Karpas-422 (cell line): ENCODE measurements at regions not wholly inside any gene's neighbourhood (a gene's known extent, or its start where the extent isn't known, plus 50 kb on each side); places are given as distances from the start of the nearest gene placed in this dataset.

Experiments
- DNase-seq: peaks from one replicate; pipeline ENCODE4 v3.0.0-alpha.2; 2015
- H2AFZ ChIP-seq: fragments of 200-600 bp; sonication (generic); 2 replicates; pipeline ENCODE4 v1.6.1; 2014; ENCODE audit warnings: antibody characterized with exemption, low read length, mixed read lengths
- H3K27ac ChIP-seq: fragments of 200-600 bp; sonication (generic); 2 replicates; pipeline ENCODE4 v1.5.1; 2014; ENCODE audit warnings: mild to moderate bottlenecking, low read length, moderate library complexity
- H3K27me3 ChIP-seq: fragments of 200-600 bp; sonication (generic); 2 replicates; pipeline ENCODE4 v1.6.1; 2014; ENCODE audit warnings: low read length, mixed read lengths
- H3K36me3 ChIP-seq: fragments of 200-600 bp; sonication (generic); 2 replicates; pipeline ENCODE4 v1.6.1; 2014; ENCODE audit warnings: low read length, mixed read lengths; ENCODE audit not compliant: insufficient read depth
- H3K4me1 ChIP-seq: fragments of 200-600 bp; sonication (generic); 2 replicates; pipeline ENCODE4 v1.6.1; 2014; ENCODE audit warnings: mild to moderate bottlenecking, low read length, mixed read lengths
- H3K4me2 ChIP-seq: fragments of 200-600 bp; sonication (generic); 2 replicates; pipeline ENCODE4 v1.6.1; 2014; ENCODE audit warnings: low read length, low read depth, mild to moderate bottlenecking; ENCODE audit not compliant: poor library complexity, severe bottlenecking
- H3K4me3 ChIP-seq: fragments of 200-600 bp; sonication (generic); 2 replicates; pipeline ENCODE4 v1.5.1; 2014; ENCODE audit warnings: mild to moderate bottlenecking, antibody characterized with exemption, low read length, mixed read lengths
- H3K79me2 ChIP-seq: fragments of 200-600 bp; sonication (generic); 2 replicates; pipeline ENCODE4 v1.6.1; 2014; ENCODE audit warnings: mild to moderate bottlenecking, low read length, mixed read lengths
- H3K9ac ChIP-seq: fragments of 200-600 bp; sonication (generic); 2 replicates; pipeline ENCODE4 v1.6.0; 2014; ENCODE audit warnings: low read length
- H3K9me2 ChIP-seq: fragments of 200-600 bp; sonication (generic), shearing (Covaris generic); replicated peaks from 2 replicates; pipeline ENCODE4 v1.6.0; 2014; ENCODE audit warnings: mild to moderate bottlenecking, low read length, moderate library complexity; ENCODE audit not compliant: insufficient read depth
- H3K9me3 ChIP-seq: fragments of 300-700, 200-600 bp; sonication (generic); 2 replicates; pipeline ENCODE4 v1.6.1; 2014; ENCODE audit warnings: low read length, mixed read lengths
- H4K20me1 ChIP-seq: fragments of 200-600 bp; sonication (generic); 2 replicates; pipeline ENCODE4 v1.6.1; 2014; ENCODE audit warnings: mild to moderate bottlenecking, antibody characterized with exemption, low read length, low read depth; ENCODE audit not compliant: insufficient read depth

DNA sequence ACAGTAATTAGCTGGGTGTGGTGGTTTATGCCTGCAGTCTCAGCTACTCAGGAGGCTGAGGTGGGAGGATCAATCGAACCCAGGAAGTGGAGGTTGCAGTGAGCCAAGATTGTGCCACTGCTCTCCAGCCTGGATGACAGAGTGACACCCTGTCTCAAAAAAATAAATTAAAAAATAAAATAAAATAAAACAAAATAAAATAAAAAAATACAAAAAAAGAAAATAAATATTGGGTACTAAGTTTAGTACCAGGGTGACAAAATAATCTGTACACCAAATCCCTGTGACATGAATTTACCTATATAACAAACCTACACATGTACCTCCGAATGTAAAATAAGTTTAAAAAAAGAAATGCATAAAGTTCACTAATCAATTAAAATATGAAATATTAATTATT is 666.0 kb upstream of the CDH18 start:
- Histone ChIP-seq H3K9me2 (no peaks in the 10 kb centered on the region), H3K9ac (no peak overlapping the region), H2AFZ (no peak overlapping the region), H3K4me1 (no peaks in the 10 kb centered on the region), H3K27me3 (no peaks in the 10 kb centered on the region), H3K27ac (no peak overlapping the region), H4K20me1 (no peaks in the 10 kb centered on the region), H3K4me2 (no peak overlapping the region), H3K9me3 (peaks cover 21% of the 10 kb centered on the region; the same call in 1 of the 2 replicates), H3K79me2 (no peaks in the 10 kb centered on the region), H3K4me3 (no peak overlapping the region), H3K36me3 (no peaks in the 10 kb centered on the region)
- DNase-seq, result no peak

DNA sequence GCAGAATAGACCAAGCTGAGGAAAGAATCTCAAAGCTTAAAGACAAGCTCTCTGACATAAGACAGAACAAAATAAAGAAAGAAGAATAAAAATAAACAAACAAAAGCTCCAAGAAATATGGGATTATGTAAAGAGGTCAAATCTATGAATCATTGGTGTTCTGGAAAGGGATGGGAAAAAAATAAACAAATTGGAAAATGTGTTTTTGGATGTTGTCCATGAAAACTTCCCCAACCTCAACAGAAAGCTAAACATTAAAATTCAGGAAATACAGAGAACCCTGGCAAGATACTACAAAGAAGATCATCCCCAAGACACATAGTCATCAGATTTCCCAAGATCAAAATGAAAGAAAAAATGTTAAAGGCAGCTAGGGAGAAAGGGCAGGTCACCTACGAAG is 662.0 kb upstream of the CDH18 start:
- peaks cover 20% of the 10 kb centered on the region for H3K9me3 ChIP-seq
- H3K9ac ChIP-seq, result no peak overlapping the region
- no peaks in the 10 kb centered on the region for H3K79me2 ChIP-seq
- no peaks in the 10 kb centered on the region for H3K27me3 ChIP-seq
- no peak overlapping the region for H3K4me3 ChIP-seq
- H3K27ac ChIP-seq, result no peak overlapping the region
- no peaks in the 10 kb centered on the region for H3K9me2 ChIP-seq
- H3K36me3 ChIP-seq, result no peaks in the 10 kb centered on the region
- DNase-seq, result no peak
- H3K4me2 ChIP-seq, result no peak overlapping the region
- H3K4me1 ChIP-seq, result no peaks in the 10 kb centered on the region
- no peak overlapping the region for H2AFZ ChIP-seq
- H4K20me1 ChIP-seq, result no peaks in the 10 kb centered on the region

DNA sequence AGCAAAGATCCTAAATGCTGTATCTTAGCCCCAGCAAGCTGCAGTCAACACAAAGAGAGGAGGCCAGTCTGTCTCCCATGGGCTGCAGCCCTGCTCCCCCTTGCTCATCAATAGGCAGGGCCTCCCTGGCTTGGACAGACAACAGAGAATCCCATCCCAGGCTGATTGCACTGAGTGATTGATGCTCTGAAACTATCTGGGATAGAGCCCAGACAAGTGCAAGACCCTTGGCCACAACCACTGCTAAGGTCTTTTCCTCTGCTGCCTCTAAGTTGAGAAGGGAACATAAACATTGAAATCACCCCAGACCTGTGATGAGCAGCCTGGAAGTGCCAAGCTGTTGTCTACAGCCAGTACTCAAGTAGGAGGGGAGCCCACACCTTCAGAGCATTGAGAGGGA is 661.0 kb upstream of the CDH18 start:
- Histone ChIP-seq H2AFZ (no peak overlapping the region), H3K4me1 (no peaks in the 10 kb centered on the region), H3K27ac (no peak overlapping the region), H3K4me3 (no peak overlapping the region), H3K4me2 (no peak overlapping the region), H4K20me1 (no peaks in the 10 kb centered on the region), H3K9ac (no peak overlapping the region), H3K36me3 (no peaks in the 10 kb centered on the region), H3K9me2 (no peaks in the 10 kb centered on the region), H3K9me3 (peaks cover 20% of the 10 kb centered on the region), H3K27me3 (no peaks in the 10 kb centered on the region), H3K79me2 (no peaks in the 10 kb centered on the region)
- DNase-seq, result no peak

DNA sequence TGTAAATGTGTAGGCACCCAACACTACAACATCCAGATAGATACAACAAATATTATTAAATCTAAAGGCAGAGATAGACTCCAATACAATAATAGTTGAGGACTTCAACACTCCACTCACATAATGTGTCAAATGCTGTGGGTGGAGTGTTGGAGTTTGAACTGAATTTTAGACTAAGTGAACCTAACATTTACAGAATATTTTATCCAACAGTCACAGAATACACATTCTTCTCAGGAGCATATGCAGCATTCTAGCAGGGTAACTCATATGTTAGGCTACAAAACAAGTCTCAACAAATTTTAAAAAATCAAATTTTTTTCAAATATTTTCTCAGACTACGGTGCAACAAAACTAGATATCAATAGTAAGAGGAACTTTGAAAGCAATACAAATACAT is 648.7 kb upstream of the CDH18 start:
- H3K4me2 ChIP-seq, result no peak overlapping the region

DNA sequence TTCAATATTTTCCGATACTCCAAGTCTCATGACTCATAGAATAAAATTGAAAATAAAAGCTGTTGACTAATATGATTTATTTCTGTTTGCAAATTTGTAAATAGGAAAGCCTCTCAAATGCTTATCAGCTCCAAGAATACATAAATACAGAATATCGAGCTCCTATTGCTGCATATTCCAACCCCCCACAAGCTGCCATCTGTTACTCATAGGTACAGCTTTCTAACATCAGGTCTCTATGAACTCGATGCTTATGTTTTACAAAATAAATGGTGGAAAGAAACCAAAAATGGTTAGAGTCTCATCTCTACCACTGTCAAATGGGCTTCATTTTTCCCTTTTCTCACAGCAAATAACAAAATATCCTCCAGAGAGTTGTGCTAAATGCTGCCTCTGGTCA is 631.6 kb upstream of the CDH18 start:
- Histone ChIP-seq H3K27ac (no peak overlapping the region), H2AFZ (no peak overlapping the region), H4K20me1 (no peaks in the 10 kb centered on the region), H3K9ac (no peak overlapping the region), H3K79me2 (no peaks in the 10 kb centered on the region), H3K4me3 (no peak overlapping the region), H3K4me1 (no peaks in the 10 kb centered on the region), H3K9me2 (no peaks in the 10 kb centered on the region), H3K36me3 (no peaks in the 10 kb centered on the region), H3K27me3 (no peaks in the 10 kb centered on the region), H3K4me2 (no peak overlapping the region), H3K9me3 (peaks cover 7% of the 10 kb centered on the region)
- no peak for DNase-seq

More for the DNA sequence above, 648.7 kb upstream of the CDH18 start:
- Histone ChIP-seq H3K9me3 (peaks cover 19% of the 10 kb centered on the region), H3K4me1 (no peaks in the 10 kb centered on the region), H3K4me3 (no peak overlapping the region), H3K27ac (no peak overlapping the region), H3K9me2 (no peaks in the 10 kb centered on the region), H3K79me2 (no peaks in the 10 kb centered on the region), H3K36me3 (no peaks in the 10 kb centered on the region), H4K20me1 (no peaks in the 10 kb centered on the region), H3K9ac (no peak overlapping the region), H2AFZ (no peak overlapping the region), H3K27me3 (no peaks in the 10 kb centered on the region)
- no peak for DNase-seq

DNA sequence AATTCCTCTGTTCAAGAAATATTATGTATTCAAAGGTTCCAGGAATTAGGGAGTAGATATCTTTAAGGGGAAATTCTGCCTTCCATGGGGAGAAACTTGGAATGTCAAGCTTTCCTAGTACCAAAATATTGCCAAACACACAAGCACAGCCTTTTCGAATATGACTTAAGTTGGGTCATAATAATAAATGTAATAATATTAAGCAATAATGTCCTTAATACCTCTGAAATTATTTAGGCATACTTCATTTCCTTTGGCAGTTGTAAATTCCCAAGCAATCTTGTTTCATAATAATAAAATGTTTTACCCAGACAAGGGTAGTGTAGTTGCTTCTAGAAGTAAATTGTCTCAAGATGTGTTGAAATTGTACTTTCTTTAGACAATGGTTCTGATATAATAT is 630.3 kb upstream of the CDH18 start:
- Histone ChIP-seq H3K9ac (no peak overlapping the region), H2AFZ (no peak overlapping the region), H3K9me2 (no peaks in the 10 kb centered on the region)

DNA sequence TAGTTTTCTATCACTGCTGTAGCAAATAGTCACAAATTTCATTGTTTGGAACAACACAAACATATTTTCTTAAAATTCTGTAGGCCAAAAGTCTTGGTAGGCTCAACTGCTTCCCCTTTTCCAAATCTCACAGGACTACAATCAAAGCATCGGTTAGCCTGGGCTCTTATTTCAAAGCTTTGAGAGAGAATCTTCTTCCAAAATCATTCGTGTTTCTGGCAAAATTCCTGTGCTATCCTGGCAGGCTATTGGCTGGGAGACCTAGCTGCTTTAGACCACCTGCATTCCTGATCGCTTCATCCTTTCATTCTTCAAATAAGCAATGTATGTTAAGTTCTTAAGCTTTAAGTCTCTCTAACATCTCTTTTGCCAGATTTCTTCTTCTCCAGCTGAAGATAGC is 629.8 kb upstream of the CDH18 start:
- Histone ChIP-seq H3K4me1 (no peaks in the 10 kb centered on the region), H3K9ac (no peak overlapping the region), H3K4me2 (no peak overlapping the region), H3K4me3 (no peak overlapping the region), H3K9me2 (no peaks in the 10 kb centered on the region), H3K79me2 (no peaks in the 10 kb centered on the region), H2AFZ (no peak overlapping the region), H3K27ac (no peak overlapping the region), H3K36me3 (no peaks in the 10 kb centered on the region), H4K20me1 (no peaks in the 10 kb centered on the region), H3K9me3 (peaks cover 8% of the 10 kb centered on the region), H3K27me3 (no peaks in the 10 kb centered on the region)
- DNase-seq, result no peak

More for the DNA sequence above, 630.3 kb upstream of the CDH18 start:
- Histone ChIP-seq H4K20me1 (no peaks in the 10 kb centered on the region), H3K27me3 (no peaks in the 10 kb centered on the region), H3K36me3 (no peaks in the 10 kb centered on the region), H3K4me2 (no peak overlapping the region), H3K27ac (no peak overlapping the region), H3K79me2 (no peaks in the 10 kb centered on the region), H3K4me3 (no peak overlapping the region), H3K4me1 (no peaks in the 10 kb centered on the region), H3K9me3 (peaks cover 4% of the 10 kb centered on the region)
- no peak for DNase-seq

DNA sequence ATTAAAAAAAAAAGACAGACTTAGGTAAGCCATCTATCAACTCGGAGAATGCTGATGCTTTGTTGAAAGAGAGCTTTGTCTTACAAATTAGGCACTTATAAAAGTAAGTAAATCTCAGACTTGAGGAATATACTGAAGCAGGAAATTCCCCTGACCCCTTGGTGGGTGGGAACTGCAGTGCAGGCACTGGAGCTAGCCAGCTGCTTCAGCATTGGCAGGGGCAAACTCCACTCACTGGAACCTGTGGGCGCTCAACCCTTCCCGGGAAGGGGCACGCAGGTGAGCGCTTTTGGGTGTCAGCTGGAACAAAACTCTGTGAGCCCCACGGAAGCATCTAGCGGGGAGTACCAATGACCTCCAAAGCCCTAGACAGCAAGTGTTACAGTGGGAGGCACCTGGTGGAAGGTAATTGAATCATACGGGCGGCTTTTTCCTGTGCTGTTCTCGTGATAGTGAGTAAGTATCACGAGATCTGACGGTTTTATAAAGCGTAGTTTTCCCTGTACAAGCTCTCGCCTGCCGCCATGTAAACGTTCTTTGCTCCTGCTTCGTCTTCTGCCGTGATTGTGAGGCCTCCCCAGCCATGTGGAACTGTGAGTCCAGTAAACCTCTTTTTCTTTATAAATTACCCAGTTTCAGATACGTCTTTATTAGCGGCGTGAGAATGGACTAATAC is 628.0 kb upstream of the CDH18 start:
- H3K9ac ChIP-seq, result no peak overlapping the region
- H3K27me3 ChIP-seq, result no peaks in the 10 kb centered on the region
- no peak overlapping the region for H2AFZ ChIP-seq
- H3K4me3 ChIP-seq, result no peak overlapping the region
- no peaks in the 10 kb centered on the region for H3K4me1 ChIP-seq
- no peak overlapping the region for H3K4me2 ChIP-seq
- peaks cover 13% of the 10 kb centered on the region for H3K9me3 ChIP-seq
- no peaks in the 10 kb centered on the region for H4K20me1 ChIP-seq
- H3K27ac ChIP-seq, result no peak overlapping the region
- H3K9me2 ChIP-seq, result no peaks in the 10 kb centered on the region
- no peak for DNase-seq
- H3K79me2 ChIP-seq, result no peaks in the 10 kb centered on the region
- no peaks in the 10 kb centered on the region for H3K36me3 ChIP-seq
